ENCODE measurements at regions not wholly inside any gene's neighbourhood (a gene's known extent, or its start where the extent isn't known, plus 50 kb on each side); places are given as distances from the start of the nearest gene placed in this dataset.

- TF ChIP-seq EZH2phosphoT487 (IDR thresholded peaks at IDR 0.05; ENCODE audit: borderline replicate concordance, low read depth) (no peak), MXI1 (IDR thresholded peaks at IDR 0.05; ENCODE audit: low read depth, low read length) (no peak; the same call in 1 of the 2 replicates), CHD2 (IDR thresholded peaks at IDR 0.05; ENCODE audit: low read length, partially characterized antibody) (no peak), ELF1 (IDR thresholded peaks at IDR 0.05) (no peak), RCOR1 (IDR thresholded peaks at IDR 0.05; ENCODE audit: low read length) (no peak; the same call in 1 of the 2 replicates), USF2 (IDR thresholded peaks at IDR 0.05; ENCODE audit: borderline replicate concordance, low read depth, low read length) (no peak), TCF12 (IDR thresholded peaks at IDR 0.05) (no peak), RXRA (IDR thresholded peaks at IDR 0.05; ENCODE audit: borderline replicate concordance, low read depth) (no peak), JUND (IDR thresholded peaks at IDR 0.05) (no peak), POLR2AphosphoS5 (IDR thresholded peaks at IDR 0.05; ENCODE audit: low read depth, low read length) (no peak), EP300 (IDR thresholded peaks at IDR 0.05; ENCODE audit: borderline replicate concordance in 1 of 2, low read depth in 1 of 2, low read length in 1 of 2) (peak in 1 of 2 experiments; percentile 82; a peak in 1 of 4 replicates), RFX5 (IDR thresholded peaks at IDR 0.05; ENCODE audit: low read length) (no peak), FOSL2 (IDR thresholded peaks at IDR 0.05; ENCODE audit: borderline replicate concordance, low read depth) (no peak), MEF2A (IDR thresholded peaks at IDR 0.05; ENCODE audit: borderline replicate concordance, low read depth) (no peak), PBX3 (IDR thresholded peaks at IDR 0.05) (no peak)
- TF ChIP-seq, protein P1, sequence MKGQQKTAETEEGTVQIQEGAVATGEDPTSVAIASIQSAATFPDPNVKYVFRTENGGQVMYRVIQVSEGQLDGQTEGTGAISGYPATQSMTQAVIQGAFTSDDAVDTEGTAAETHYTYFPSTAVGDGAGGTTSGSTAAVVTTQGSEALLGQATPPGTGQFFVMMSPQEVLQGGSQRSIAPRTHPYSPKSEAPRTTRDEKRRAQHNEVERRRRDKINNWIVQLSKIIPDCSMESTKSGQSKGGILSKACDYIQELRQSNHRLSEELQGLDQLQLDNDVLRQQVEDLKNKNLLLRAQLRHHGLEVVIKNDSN (IDR thresholded peaks at IDR 0.05; ENCODE audit: borderline replicate concordance, low read depth): no peak
- TF ChIP-seq, protein P2, sequence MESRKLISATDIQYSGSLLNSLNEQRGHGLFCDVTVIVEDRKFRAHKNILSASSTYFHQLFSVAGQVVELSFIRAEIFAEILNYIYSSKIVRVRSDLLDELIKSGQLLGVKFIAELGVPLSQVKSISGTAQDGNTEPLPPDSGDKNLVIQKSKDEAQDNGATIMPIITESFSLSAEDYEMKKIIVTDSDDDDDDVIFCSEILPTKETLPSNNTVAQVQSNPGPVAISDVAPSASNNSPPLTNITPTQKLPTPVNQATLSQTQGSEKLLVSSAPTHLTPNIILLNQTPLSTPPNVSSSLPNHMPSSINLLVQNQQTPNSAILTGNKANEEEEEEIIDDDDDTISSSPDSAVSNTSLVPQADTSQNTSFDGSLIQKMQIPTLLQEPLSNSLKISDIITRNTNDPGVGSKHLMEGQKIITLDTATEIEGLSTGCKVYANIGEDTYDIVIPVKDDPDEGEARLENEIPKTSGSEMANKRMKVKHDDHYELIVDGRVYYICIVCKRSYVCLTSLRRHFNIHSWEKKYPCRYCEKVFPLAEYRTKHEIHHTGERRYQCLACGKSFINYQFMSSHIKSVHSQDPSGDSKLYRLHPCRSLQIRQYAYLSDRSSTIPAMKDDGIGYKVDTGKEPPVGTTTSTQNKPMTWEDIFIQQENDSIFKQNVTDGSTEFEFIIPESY (IDR thresholded peaks at IDR 0.05; ENCODE audit: borderline replicate concordance, low read depth): no peak
- TF ChIP-seq, protein P3, sequence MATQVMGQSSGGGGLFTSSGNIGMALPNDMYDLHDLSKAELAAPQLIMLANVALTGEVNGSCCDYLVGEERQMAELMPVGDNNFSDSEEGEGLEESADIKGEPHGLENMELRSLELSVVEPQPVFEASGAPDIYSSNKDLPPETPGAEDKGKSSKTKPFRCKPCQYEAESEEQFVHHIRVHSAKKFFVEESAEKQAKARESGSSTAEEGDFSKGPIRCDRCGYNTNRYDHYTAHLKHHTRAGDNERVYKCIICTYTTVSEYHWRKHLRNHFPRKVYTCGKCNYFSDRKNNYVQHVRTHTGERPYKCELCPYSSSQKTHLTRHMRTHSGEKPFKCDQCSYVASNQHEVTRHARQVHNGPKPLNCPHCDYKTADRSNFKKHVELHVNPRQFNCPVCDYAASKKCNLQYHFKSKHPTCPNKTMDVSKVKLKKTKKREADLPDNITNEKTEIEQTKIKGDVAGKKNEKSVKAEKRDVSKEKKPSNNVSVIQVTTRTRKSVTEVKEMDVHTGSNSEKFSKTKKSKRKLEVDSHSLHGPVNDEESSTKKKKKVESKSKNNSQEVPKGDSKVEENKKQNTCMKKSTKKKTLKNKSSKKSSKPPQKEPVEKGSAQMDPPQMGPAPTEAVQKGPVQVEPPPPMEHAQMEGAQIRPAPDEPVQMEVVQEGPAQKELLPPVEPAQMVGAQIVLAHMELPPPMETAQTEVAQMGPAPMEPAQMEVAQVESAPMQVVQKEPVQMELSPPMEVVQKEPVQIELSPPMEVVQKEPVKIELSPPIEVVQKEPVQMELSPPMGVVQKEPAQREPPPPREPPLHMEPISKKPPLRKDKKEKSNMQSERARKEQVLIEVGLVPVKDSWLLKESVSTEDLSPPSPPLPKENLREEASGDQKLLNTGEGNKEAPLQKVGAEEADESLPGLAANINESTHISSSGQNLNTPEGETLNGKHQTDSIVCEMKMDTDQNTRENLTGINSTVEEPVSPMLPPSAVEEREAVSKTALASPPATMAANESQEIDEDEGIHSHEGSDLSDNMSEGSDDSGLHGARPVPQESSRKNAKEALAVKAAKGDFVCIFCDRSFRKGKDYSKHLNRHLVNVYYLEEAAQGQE (IDR thresholded peaks at IDR 0.05; ENCODE audit: low read depth, low read length): no peak
Measured at GRCh38 chr6:108797951-108798669, 50.1 kb upstream of the ARMC2 start (continued).
